ENCODE measurements at regions not wholly inside any gene's neighbourhood (a gene's known extent, or its start where the extent isn't known, plus 50 kb on each side); places are given as distances from the start of the nearest gene placed in this dataset.

- no peak for TF ChIP-seq ZBTB33 (IDR thresholded peaks at IDR 0.05; ENCODE audit: extremely low read depth, insufficient replicate concordance, low read length)
- no peak for TF ChIP-seq ATF3 (IDR thresholded peaks at IDR 0.05)
Measured at GRCh38 chr14:25943329-25943728, 654.5 kb downstream of the NOVA1 start (continued).

- no TSS peak for BruUV-seq (replicated peaks)
- peaks cover 17 to 51% of the 10 kb centered on the region in 2 experiments; a peak in 2 of 4 replicates for H3K9me3 ChIP-seq (ENCODE audit: control insufficient read depth in 1 of 2, insufficient read depth in 1 of 2, low read depth in 1 of 2, low read length in 2 of 2)
- DNase-seq (ENCODE audit: low read depth, low spot score): no peak
- H3K79me2 ChIP-seq (ENCODE audit: insufficient read depth, low read length): no peaks in the 10 kb centered on the region
- no peak overlapping the region for H3K27ac ChIP-seq (ENCODE audit: low read depth, low read length)
- H2AFZ ChIP-seq (ENCODE audit: low read depth, low read length, poor library complexity, severe bottlenecking): no peak overlapping the region
- POLR2A ChIA-PET: no interaction called here
- H3K4me3 ChIP-seq (replicated peaks in 1 of 2; ENCODE audit: low read depth in 1 of 2, low read length in 2 of 2): no peak overlapping the region
- H3K27me3 ChIP-seq (ENCODE audit: insufficient read depth, low read length): no peaks in the 10 kb centered on the region
- H3K9me2 ChIP-seq (ENCODE audit: insufficient read depth): no peaks in the 10 kb centered on the region
- CTCF ChIA-PET: no interaction called here
- intact Hi-C loops (cut with micrococcal nuclease): no loop called here
- H3K4me2 ChIP-seq (ENCODE audit: low read length): no peak overlapping the region
- no peaks in the 10 kb centered on the region for H3K36me3 ChIP-seq (ENCODE audit: control insufficient read depth in 1 of 2, insufficient read depth in 2 of 2, low read length in 2 of 2)
- no peaks in the 10 kb centered on the region for H3K4me1 ChIP-seq (ENCODE audit: control insufficient read depth in 1 of 2, insufficient read depth in 2 of 2, low read length in 2 of 2)
- no peak for ATAC-seq
- TF ChIP-seq JUND (IDR thresholded peaks at IDR 0.05) (no peak), ZBTB33 (IDR thresholded peaks at IDR 0.05; ENCODE audit: extremely low read depth, insufficient replicate concordance, low read length) (no peak), POLR2A (IDR thresholded peaks at IDR 0.05; ENCODE audit: borderline replicate concordance, extremely low read depth, insufficient read depth, insufficient read length) (no peak), SRF (IDR thresholded peaks at IDR 0.05; ENCODE audit: low read depth) (no peak), RAD21 (IDR thresholded peaks at IDR 0.05; ENCODE audit: low read depth) (no peak), CEBPB (IDR thresholded peaks at IDR 0.05; ENCODE audit: low read depth) (no peak), SIN3A (IDR thresholded peaks at IDR 0.05; ENCODE audit: low read depth) (no peak)
- no peaks in the 10 kb centered on the region for H4K20me1 ChIP-seq (ENCODE audit: insufficient read depth)
- no peak overlapping the region for H3K9ac ChIP-seq (ENCODE audit: low read length)
- RAD21 ChIA-PET (ENCODE audit: low non-redundant PET in 1 of 2, low total read pairs in 2 of 2, uncharacterized antibody in 2 of 2, unreplicated experiment in 2 of 2): no interaction called here
Measured at GRCh38 chr14:25942090-25942489, 655.7 kb downstream of the NOVA1 start.

All from HCT116 (cell line).